Kasumi-1 (cell line): ENCODE measurements at regions not wholly inside any gene's neighbourhood (a gene's known extent, or its start where the extent isn't known, plus 50 kb on each side); places are given as distances from the start of the nearest gene placed in this dataset.

Experiments used
- DNase-seq, 2 experiments: peaks; one replicate each; lab custom pipeline; 2025; lab: John Stamatoyannopoulos, UW

DNA sequence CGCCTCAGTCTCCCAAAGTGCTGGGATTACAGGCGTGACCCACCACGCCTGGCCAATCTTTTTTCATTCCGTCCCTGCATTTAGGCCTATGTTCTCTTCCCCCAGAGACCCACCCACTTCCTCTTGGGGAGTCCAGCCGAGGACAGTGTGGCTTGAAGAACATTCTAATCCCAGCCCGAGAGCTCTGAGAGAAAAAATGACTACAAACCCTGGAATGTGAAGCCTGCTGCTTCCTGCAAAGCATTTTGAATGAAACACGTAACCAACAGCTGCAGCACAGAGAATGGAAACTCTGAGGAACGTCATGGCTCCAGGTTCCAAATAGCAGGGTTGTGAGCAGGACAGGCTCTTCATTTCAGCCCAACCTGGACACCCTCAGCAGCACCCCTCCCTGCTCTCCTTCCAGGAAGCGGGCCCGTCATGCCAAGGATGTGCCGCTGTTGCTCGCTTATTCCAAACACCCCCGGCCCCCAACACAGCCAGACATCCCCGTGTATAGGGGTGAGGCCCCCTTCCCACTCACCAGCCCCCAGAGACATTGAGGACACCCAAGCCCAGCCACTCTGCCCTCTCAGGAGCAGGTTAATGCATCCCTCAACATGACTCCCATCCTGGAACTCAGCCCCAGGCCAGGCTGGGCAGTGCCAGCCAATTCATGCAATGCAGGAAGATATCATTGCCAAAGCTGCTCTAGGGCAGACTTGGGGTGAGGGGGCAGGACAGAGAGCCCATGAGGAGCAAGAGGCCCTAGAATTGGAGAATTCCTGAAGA lies 139.8 kb downstream of the ZFP36L2 start:
- DNase-seq = no peak

DNA sequence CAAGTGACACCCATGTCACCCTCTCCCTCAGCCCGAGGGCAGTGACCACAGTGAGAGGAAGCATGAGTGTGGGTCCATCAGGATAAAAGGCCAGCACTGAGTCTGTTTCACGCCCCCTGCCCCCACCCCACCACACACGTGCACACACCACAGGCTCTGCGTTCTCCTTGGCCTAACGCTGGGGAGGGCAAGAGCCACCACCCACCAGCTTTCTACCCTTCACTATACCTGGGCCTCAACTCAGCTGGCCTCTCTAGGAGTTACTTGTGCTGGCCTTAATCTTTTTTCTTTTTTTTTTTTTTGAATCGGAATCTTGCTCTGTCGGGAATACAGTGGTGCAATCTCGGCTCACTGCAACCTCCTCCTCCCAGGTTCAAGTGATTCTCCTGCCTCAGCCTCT lies 140.5 kb downstream of the ZFP36L2 start:
- no peak for DNase-seq

DNA sequence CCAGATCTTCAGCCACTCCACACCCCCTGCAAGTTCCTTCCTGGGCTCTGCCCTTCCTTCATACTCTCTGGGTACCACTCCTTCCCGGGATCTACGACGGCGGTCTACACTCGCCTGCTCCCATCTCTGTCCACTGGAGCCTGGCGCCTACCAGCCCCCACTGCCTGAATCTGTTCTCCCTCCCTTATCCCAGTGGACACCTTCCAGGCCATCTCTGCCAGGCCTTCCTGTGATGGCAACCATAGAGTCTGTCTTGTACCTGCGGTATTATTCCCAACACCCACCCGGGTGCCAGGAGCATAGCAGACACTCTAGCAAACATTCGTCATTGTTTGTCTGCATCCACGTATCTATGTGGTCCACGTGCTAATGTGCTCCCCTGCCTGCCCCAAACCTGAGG lies 140.9 kb downstream of the ZFP36L2 start:
- DNase-seq = no peak

DNA sequence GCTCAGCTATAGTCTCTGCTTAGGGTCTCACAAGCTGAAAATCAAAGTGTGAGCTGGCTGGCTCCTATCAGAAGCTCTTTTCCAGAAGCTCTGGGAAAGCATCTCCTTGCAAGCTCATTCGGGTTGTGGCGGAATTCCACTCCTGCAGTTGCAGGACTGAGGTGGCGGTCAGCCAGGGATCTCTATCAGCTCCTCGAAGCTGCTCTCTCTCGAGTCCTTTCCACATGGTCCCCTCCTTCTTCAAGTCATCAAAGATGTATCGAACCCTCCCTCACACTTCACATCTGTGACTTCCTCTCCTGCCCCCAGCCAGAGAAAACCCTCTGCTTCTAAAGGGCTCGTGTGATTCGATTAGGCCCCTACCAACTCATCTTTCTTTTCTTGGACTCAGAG lies 141.7 kb downstream of the ZFP36L2 start:
- peak in 1 of 2 experiments; percentile 12 for DNase-seq

DNA sequence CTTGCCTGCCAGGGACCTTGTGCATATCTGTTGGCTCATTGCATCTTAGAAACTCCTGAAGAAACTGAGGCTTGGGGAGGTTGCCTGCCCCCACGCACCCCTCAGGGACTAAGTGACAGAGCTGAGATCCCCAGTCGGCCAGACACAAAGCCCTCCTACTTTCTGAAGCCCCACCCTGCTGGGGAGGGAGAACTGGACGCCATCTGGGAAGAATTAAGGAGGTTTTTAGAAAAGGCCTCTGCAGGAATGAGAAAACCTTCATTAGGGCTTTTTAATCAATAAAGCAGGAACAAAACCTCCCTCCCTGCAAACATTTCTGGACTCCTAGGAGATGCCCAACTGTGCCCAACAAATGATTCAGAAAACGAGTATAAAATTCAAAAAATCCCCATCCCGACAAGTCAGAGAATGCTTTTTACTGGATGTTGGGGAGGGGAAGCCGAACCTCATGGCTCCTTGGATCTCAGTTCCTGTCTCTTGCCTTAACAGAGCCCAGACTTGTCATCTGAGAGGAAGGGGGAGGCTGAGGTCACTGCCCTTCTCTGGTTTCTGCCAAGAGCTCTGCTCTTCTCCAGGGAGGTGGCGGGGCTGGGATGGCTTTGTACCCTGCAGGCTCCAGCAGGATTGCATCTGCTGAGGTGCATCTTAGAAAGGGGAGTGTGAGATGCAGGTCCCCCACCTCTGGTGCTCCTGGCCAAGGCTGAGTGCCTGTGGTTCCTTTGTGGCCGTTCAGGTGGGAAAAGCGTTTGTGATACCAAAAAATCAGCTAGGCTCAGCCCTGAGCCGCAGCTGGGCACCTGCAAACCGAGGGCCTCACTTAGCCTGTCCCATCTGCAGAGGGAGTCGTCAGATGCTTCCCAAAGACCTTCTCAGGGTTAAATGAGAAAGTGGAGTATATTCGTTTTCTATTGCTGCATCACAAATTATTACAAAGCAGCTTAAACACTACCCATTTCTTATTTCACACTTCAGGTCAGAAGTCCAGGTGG lies 142.4 kb downstream of the ZFP36L2 start:
- DNase-seq = peak; percentile 41 to 56

DNA sequence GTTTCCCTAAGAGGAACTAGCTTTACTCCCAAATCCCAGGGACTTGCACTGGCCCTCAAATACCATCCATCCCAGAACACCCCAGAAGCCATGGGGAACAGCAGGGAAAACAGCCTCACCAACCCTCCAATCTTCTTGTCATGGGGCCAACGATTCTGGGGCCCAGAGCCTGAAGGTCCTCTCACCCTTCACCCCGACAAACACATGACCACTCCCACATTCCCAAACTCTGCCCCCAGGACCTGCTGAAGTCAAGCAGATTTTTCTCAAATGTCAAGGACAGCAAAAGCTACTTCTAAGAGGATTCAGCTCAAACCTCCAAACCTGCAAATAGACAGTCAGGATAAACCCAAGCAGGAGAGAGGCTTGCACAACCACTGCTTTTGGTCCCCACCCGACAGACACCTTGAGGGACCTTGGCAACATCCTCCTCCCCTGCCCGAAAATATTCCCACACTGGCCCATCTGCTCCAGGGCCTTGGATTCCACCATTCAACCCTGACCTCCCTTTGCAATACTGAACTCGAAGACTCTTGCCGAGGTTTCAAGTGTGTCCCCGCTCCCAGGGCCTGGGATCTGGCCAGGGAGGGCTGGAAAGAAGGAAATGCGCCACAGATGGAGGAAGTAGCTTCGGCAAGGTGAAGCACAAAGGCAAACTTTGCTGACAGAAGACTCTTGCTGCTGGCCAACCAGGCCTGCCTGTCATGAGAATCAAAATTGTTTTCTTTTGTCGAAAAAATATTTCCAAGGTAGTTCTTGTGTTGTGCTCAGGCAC lies 143.3 kb downstream of the ZFP36L2 start:
- no peak for DNase-seq

DNA sequence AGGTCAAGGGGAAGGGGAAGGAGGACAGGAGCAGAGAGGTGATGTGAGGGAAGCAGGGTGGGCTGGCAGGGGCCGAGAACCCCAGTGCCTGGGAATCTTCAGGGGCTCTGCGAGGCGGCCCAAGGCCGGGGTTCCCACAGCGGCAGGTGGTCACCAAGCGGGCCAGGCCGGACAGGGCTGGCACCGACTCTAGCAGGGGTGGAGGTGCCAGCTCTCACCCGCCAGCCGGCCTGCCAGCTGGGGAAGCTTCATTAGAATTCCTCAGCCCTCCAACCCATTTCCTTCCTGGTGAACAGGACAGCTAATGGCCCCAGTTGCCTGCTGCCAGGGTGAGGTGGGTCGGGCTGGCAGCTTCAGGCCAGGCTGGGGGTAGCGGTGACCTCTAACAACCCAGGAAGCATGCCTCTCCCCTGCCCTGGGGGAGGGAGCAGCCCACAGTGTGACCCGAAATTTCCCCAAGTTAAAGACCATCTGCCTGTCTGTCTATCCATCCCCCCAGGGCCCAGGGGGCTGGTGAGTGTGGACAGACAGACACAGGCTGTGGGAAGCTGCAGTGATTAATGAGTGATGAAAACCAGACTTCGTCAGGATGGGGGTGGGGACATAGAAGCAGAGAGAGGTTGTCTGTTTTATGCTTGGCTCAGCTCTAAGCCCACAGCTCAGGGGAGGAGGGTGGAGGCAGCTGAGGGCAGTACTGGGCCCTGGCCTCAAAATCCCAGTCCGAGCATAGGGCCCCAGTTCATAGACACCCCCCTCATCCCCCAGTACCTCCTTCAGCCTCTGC lies 144.1 kb downstream of the ZFP36L2 start:
- no peak for DNase-seq

DNA sequence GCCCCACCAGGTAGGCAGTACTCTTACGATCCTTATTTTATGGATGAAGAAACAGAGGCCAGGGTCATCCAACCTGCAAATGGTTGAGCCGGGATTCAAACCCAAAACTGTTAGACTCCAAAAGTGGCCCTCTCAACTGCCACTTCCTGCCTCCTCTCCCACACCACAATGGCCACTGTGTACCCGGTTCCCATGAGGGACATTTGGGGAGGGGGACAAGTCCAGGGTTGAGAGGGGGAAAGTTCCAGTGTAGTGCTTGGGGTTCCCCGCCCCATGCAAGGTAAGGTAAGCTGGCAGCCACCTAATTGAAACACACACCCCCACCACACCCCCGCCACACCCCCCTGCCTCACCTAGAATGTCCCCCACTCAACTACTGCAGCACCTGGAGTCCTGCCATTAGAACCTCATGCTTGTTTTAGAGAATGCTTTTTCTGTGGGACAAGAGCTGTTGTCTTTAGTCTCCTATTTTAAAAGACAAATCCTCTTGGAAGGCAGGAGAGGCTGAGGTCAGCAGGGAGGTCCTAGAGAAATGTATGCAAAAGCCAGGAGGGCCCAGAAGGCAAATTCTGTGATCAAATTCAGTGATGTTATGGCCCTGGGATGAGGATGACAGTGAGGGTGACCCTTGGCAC lies 145.2 kb downstream of the ZFP36L2 start:
- DNase-seq = no peak

DNA sequence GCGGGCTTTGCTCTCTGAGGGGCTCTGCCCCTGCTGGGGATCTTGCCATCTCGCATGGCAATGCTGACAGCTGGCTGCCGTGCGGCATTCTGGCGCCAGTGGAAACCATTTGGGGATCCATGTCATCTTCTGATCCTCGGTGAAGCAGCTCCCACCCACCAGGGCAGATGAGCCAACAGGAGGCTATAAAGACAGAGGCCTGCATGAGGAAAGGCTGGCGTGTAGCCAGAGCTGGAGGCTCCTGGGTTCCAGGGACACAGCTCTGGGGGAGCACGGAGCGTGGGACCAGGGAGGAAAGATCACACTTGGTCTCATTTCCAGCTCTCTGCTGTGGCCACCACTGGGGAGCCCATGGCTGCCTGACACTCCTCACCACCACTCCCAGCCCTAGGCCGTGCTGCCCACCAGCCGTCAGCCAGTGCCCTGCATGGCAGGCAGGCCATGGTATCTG lies 145.8 kb downstream of the ZFP36L2 start:
- DNase-seq = no peak

DNA sequence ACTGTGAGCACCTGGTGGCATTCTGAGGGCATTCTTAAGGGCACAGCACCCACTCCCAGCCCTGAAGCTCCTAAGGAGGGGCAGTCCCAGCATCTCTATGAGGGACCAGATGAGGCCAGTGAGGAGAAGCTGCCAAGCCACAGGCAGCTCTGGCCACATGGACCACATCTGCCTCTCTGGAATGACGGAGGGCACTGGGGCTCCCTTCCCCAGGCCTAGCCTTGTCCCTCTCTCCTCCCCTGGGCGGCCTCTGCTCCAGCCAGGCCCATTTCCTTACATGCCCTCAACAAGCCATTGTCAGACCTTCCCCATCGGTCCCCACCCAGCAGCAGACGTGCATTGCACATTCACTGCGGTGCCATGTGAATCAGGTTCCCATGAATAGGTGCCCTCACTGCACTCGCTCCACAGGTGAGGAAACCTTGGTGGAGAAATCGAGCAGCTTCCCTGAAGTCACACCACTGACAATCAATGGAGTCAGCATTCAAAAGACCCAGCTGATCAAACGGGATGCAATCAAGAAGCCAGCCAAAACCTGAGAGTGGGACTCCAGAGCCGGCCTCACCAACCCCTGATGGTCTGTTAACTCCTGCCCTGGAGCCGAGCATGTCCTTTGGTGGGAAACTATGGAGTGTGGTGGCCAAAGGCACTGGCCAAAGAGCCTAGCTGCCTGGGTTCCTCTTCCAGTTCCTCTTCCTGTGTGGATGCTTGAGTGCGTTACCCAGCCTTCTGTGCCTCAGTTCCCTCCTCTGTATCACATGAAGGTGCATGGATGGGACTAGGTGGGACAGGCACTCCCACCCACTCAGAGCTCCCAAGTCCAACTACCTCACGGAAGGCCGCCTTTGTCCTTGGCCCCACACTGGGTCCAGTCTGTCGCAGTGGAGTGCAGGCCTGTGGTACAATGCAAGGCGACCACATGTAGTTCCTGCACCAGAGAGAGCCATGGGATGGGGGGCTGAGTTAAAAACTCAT lies 147.3 kb downstream of the ZFP36L2 start:
- DNase-seq = no peak

DNA sequence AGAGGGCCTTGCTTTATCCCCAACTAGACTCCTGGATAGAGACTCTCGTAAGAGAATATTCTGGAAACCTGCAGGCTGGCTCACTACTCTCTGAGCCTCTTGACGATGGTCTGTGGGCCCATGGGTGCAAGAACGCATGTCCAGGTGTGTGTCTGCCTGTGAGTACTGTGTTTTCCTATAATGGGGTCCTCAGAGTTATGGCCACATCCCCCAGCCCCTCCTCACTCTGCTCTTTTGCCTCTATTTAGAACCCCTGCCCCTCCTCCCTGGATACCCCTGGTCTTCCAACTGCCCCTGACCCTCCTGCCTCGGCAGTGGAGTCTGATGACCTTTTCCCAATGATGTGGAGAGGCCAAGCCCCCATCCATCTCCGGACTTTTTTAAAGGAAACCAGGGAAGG lies 148.1 kb downstream of the ZFP36L2 start:
- no peak for DNase-seq

DNA sequence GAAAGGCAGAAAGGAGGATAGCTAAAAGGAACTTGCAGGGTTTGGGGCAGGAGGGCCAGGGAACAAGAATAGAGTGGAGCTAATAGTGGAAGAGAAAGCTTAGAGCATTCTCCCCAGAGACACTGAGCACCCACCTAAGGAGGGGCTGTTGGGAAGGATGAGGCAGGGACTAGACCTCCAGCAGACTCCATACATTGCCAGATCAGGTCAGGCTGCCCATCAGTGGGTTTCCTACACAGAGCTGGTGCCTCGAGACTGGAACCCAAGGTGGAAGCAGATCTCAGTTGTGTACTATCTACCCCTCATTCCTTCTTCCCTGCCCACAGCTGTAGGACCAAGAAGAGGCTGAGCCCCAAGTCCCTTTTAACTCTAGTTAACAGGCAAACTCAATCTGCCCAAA lies 148.5 kb downstream of the ZFP36L2 start:
- no peak for DNase-seq

DNA sequence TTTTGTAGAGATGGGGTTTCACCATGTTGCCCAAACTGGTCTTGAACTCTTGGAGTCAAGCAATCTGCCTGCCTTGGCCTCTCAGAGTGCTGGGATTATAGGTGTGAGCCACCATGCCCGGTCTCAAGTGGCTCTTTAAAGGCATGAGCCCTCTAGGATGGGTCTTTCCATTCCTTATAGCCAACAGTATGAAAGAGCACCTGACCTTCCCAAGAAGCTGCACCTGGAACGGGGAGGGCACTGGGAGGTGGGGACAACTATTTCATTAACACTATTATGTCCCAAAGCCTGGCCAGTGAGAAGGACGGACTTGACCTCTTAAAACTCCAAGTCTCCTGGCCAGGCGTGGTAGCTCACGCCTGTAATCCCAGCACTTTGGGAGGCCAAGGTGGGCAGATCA lies 149.7 kb downstream of the ZFP36L2 start:
- no peak for DNase-seq

DNA sequence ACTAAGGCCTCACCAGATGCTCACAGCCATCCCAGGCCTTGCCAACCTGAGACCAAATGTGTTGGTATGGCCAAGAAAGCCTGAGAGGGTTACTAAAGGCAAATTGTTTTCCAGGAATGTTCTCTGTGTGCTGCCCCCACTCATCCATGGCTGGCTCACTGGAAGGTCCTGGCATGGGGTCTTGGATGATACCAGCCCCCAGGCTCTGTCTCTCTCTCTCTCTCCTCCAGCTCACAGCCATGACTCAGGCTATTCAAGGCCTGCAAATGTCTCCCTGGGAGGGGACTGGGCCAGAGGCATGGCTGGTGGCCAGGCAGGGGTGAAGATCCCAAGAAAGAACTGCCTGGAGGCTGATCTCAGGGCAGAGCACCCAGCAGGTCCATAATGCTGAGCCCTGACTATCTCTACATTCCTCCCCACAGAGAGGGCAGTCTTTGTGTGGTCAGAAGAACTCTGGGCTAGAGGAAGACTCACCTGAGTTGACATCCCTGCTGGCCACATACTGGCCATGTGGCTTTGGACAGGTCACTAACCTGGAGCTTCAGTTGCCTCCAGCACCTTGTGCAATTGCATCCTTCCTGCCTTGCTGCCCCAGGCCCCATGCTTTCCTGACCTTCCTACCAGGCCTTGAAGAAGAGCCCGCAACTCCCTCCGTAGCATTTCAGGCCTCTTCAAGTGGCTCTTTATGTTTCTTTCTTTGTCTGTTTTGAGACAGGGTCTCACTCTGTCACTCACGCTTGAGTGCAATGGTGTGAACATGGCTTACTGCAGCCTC lies 150.4 kb downstream of the ZFP36L2 start:
- no peak for DNase-seq

DNA sequence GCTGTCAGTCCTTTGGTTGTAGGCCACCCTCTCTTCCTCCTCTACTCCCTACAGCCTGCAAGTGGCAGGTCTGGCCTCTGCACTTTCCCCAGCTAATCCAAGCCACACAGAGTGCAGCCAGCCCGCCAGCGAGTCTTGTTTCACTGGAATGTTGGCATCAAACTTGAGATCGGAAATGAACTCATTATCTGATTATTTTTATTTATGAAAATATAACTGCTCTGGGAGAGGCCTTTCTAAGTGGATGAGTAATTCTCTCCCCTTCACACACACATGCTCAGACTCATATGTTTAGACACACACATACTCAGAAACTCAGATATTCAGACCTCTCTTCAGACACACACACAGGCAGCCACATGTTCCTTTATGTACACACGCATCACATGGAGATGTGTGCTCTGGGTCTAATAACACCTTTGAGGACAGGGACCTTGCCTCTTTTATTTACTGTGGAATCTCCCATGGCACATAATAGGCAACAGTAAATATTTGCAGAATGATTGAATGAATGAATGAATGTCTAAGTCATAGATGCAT lies 151.3 kb downstream of the ZFP36L2 start:
- no peak for DNase-seq

DNA sequence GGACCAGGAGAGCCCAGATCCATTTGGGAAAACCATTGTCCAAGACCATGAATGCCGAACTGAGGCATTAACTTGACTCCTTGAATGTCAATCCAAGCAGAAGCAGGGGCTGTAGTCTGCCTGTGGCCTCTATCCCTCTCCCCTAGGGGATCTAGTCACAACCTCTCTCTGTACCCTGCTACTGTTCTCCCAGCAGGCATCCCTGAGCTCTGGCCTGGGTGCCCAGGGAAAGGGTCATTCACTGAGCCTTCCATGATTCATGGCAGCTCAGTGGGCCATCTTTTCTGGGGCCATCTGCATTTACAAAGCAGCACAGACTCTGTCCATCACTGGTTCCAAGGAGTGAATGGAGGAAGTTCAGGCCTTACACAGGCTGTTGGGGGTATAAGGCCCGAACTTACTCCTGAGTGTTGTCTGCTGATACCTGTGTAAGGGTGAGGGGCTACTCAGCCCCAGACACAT lies 151.8 kb downstream of the ZFP36L2 start:
- DNase-seq = no peak

DNA sequence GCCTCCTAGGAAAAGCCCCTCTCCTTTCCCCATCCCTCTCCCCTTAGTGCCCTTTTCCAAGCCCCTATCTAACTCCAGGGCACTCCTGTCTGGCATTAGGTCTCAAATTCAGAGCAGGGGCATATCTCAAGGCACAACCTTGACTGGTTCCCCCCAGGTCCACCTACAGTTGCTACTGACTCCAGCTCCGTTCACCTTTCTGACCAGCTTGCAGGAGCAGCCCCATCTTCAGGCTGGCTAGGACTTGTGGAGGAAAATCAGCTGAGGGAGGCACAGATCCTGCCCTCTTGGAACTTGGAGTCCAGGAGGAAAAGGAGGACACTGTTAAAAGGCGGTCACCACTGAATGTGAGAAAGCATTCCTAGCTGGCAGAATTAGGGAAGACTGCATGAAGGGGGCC lies 152.4 kb downstream of the ZFP36L2 start:
- DNase-seq = no peak

DNA sequence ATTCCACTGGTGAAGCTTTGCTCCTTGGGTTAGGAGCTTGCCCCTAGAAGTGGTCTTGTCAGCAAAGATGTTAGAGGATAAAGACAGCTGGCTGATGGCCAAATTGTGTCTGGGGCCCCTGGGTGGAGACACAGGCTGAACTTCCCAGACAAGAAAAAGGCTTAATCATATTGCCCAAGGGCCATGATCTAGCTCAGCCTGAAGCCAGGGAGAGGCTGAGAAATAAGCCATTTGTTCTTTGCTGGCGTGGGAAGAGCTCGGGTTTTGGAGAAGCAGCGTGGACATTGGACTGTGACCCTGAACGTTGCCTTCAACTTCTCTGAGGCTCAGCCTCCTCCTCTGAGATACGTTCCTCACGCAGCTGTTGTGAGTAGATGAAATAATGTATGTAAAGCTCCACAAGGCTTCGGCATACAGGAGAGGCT lies 153.0 kb downstream of the ZFP36L2 start:
- DNase-seq = no peak
